ENCODE measurements at regions not wholly inside any gene's neighbourhood (a gene's known extent, or its start where the extent isn't known, plus 50 kb on each side); places are given as distances from the start of the nearest gene placed in this dataset.

DNA sequence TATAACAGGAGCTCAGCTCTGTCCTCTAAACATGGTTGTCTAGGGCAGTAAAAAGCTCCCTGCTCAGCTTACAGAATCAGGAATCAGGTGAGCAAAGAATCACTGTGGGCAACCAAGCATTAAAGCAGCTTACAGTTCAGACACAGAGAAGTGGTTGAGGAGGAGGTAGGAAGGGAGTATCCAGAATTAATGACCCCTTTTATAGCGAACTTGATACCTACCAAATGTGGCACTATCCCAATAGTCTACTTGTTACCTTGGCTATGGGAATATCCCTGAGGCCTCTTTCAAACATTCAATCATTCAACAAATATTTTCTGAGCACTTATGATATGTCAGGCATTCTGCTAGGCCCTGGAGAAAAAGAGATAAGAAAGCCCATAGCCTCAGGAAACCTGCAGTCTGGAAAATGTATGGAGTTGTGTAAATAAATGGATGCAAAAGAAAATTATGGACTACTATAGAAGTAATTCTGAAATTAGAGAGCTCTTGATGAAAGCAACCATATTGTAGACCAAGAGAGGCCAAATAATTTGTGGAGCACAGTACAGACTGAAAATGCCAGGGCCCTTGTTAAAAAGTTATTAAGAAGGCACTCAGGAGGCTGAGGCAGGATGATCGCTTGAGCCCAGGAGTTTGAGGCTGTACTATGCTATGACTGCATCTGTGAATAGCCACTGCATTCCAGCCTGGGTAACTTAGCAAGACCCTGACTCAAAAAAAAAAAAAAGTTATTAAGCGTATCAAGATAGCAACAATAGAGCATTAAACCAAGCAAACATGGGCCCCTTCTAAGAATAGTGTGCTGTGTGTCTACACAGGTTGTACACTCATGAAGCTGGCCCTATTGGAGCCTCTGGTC lies 134.0 kb upstream of the CPSF6 start:
- TF ChIP-seq TCF4 (CRISPR knock-in tag; IDR thresholded peaks at IDR 0.05; ENCODE audit: borderline replicate concordance) (no peak), ZFP30 (CRISPR knock-in tag; IDR thresholded peaks at IDR 0.05) (no peak), PPARA (CRISPR knock-in tag; IDR thresholded peaks at IDR 0.05; ENCODE audit: borderline replicate concordance) (no peak), OSR1 (CRISPR knock-in tag; IDR thresholded peaks at IDR 0.05) (no peak), ZC3H10 (CRISPR knock-in tag; IDR thresholded peaks at IDR 0.05) (no peak), CSDC2 (CRISPR knock-in tag; IDR thresholded peaks at IDR 0.05) (no peak), ARNTL (CRISPR knock-in tag; IDR thresholded peaks at IDR 0.05; ENCODE audit: borderline replicate concordance, low read depth) (no peak)
- TF ChIP-seq, protein P1, sequence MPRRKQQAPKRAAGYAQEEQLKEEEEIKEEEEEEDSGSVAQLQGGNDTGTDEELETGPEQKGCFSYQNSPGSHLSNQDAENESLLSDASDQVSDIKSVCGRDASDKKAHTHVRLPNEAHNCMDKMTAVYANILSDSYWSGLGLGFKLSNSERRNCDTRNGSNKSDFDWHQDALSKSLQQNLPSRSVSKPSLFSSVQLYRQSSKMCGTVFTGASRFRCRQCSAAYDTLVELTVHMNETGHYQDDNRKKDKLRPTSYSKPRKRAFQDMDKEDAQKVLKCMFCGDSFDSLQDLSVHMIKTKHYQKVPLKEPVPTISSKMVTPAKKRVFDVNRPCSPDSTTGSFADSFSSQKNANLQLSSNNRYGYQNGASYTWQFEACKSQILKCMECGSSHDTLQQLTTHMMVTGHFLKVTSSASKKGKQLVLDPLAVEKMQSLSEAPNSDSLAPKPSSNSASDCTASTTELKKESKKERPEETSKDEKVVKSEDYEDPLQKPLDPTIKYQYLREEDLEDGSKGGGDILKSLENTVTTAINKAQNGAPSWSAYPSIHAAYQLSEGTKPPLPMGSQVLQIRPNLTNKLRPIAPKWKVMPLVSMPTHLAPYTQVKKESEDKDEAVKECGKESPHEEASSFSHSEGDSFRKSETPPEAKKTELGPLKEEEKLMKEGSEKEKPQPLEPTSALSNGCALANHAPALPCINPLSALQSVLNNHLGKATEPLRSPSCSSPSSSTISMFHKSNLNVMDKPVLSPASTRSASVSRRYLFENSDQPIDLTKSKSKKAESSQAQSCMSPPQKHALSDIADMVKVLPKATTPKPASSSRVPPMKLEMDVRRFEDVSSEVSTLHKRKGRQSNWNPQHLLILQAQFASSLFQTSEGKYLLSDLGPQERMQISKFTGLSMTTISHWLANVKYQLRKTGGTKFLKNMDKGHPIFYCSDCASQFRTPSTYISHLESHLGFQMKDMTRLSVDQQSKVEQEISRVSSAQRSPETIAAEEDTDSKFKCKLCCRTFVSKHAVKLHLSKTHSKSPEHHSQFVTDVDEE (CRISPR knock-in tag; IDR thresholded peaks at IDR 0.05): no peak
- ATAC-seq: no peak

DNA sequence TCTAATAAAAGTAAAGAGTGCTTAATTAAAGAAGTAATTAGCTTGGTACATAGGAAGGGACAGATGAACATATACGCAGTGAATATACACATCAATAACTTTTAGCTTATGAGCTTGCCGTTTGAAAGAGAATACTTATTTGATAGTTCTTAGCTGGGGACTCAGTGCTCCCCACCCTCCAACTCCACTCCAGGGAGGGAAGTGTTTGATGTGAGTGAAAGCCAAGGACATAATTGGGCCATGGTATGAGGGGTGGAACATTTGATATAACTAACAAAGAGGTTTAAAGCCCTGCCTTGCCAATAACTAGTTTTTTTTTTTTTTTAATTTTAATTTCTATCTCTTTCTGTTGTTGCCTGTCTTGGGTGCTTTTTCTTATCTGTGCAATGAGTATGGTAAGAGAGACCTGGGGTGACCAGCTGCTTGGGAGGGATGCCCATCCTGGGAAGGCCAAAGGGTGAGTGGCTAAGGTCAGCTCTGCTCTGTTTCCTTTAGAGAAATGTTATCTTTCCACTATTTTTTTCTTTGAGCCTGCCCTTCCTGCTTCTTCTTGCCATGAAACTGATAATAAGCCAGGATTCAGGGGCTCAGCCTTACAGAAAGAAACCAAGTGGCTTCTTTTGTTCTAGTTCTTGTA lies 132.8 kb upstream of the CPSF6 start:
- TF ChIP-seq ZFP30 (CRISPR knock-in tag; IDR thresholded peaks at IDR 0.05) (no peak), CSDC2 (CRISPR knock-in tag; IDR thresholded peaks at IDR 0.05) (no peak), RARB (CRISPR knock-in tag; IDR thresholded peaks at IDR 0.05) (no peak), OSR1 (CRISPR knock-in tag; IDR thresholded peaks at IDR 0.05) (no peak), ESRRG (CRISPR knock-in tag; IDR thresholded peaks at IDR 0.05) (no peak), ZFP3 (CRISPR knock-in tag; IDR thresholded peaks at IDR 0.05) (no peak), ZNF70 (CRISPR knock-in tag; IDR thresholded peaks at IDR 0.05) (no peak)
- TF ChIP-seq, protein P2, sequence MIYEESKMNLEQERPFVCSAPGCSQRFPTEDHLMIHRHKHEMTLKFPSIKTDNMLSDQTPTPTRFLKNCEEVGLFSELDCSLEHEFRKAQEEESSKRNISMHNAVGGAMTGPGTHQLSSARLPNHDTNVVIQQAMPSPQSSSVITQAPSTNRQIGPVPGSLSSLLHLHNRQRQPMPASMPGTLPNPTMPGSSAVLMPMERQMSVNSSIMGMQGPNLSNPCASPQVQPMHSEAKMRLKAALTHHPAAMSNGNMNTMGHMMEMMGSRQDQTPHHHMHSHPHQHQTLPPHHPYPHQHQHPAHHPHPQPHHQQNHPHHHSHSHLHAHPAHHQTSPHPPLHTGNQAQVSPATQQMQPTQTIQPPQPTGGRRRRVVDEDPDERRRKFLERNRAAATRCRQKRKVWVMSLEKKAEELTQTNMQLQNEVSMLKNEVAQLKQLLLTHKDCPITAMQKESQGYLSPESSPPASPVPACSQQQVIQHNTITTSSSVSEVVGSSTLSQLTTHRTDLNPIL (CRISPR knock-in tag; IDR thresholded peaks at IDR 0.05; ENCODE audit: low read depth): no peak
- TF ChIP-seq, protein P3, sequence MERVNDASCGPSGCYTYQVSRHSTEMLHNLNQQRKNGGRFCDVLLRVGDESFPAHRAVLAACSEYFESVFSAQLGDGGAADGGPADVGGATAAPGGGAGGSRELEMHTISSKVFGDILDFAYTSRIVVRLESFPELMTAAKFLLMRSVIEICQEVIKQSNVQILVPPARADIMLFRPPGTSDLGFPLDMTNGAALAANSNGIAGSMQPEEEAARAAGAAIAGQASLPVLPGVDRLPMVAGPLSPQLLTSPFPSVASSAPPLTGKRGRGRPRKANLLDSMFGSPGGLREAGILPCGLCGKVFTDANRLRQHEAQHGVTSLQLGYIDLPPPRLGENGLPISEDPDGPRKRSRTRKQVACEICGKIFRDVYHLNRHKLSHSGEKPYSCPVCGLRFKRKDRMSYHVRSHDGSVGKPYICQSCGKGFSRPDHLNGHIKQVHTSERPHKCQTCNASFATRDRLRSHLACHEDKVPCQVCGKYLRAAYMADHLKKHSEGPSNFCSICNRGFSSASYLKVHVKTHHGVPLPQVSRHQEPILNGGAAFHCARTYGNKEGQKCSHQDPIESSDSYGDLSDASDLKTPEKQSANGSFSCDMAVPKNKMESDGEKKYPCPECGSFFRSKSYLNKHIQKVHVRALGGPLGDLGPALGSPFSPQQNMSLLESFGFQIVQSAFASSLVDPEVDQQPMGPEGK (CRISPR knock-in tag; IDR thresholded peaks at IDR 0.05; ENCODE audit: borderline replicate concordance): no peak
- no peak for ATAC-seq

DNA sequence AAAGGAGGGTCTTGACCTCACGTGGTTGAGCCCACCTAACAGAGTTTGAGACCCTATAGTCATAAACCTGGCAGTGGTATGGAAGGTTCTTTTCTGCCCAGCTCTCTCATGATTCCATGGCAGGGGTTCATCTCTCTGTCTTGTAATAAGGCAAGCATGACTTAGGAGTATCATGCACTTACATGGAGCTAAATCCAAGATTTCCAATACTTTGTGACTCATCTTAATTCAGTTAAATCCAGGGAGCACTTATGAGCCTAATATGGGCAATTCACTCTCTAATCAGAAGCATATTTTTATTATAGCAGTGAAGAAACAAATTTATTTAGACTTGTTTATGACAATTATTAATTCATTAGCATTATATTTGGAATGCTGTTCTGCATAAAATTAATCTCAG lies 131.8 kb upstream of the CPSF6 start:
- ATAC-seq: peak; percentile 88
- TF ChIP-seq, protein P1 (CRISPR knock-in tag; IDR thresholded peaks at IDR 0.05): no peak
- TF ChIP-seq, protein P4, sequence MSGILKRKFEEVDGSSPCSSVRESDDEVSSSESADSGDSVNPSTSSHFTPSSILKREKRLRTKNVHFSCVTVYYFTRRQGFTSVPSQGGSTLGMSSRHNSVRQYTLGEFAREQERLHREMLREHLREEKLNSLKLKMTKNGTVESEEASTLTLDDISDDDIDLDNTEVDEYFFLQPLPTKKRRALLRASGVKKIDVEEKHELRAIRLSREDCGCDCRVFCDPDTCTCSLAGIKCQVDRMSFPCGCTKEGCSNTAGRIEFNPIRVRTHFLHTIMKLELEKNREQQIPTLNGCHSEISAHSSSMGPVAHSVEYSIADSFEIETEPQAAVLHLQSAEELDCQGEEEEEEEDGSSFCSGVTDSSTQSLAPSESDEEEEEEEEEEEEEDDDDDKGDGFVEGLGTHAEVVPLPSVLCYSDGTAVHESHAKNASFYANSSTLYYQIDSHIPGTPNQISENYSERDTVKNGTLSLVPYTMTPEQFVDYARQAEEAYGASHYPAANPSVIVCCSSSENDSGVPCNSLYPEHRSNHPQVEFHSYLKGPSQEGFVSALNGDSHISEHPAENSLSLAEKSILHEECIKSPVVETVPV (CRISPR knock-in tag; IDR thresholded peaks at IDR 0.05): no peak
- no peak for TF ChIP-seq ZFP30 (CRISPR knock-in tag; IDR thresholded peaks at IDR 0.05)
- TF ChIP-seq OSR1 (CRISPR knock-in tag; IDR thresholded peaks at IDR 0.05): no peak
